ENCODE measurements at regions not wholly inside any gene's neighbourhood (a gene's known extent, or its start where the extent isn't known, plus 50 kb on each side); places are given as distances from the start of the nearest gene placed in this dataset.
A peak's percentile ranks its signal among the peaks of the same experiment; 100 is the strongest.

DNA sequence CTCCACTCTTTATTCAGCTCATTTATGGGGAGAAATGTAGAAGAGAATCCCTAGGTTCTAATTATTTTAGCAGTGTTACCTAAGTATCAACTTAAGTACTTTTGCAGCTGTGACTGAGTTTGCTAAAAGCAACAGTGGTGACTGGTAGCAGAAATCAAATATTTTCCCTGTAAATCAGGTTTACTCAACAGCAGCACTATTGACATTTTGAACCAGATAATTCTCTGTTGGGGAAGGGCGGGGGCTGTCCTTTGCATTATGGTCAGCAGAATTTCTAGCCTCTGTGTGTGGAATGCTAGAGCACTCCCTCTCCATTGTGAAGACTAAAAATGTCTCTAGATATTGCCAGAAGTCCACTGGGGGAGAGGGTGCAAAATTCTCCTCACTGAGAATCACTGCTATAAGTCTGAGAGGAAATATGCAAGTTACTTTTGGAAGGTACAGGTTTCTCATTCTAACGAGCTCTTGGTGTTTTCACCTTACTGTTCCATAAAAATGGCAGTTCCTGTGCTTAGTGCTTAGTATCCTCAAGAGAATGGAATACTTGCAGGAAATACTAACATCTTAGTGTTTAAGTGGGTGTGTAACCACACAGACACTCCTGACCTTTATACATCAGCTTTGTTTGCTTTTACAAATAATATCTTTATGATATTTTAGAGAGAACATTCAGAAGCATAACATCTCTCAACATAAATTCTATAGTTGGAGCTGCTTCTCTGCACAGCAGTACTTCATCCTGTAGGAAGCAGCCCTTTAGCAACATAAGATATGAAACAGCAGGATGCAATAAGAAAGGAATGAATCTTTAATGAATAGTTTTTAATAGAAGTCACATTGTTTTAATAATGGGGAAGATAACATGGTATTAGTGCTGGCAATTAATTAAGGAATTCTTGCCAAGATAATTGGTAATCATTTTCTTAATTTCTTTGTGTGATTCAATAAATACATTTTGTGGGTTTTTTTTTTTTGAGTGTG lies 246.5 kb upstream of the GOLIM4 start:
- no peak for DNase-seq (ENCODE audit: low read depth in 4 of 4, low spot score in 3 of 4)

GRCh38 chr3:168341192-168341815 lies 245.6 kb upstream of the GOLIM4 start:
- peak in 2 of 4 donors; percentile 22 to 31 for DNase-seq (ENCODE audit: low read depth in 4 of 4, low spot score in 3 of 4)

GRCh38 chr3:168338161-168338560 lies 242.4 kb upstream of the GOLIM4 start:
- DNase-seq (ENCODE audit: low read depth in 4 of 4, low spot score in 3 of 4): no peak

DNA sequence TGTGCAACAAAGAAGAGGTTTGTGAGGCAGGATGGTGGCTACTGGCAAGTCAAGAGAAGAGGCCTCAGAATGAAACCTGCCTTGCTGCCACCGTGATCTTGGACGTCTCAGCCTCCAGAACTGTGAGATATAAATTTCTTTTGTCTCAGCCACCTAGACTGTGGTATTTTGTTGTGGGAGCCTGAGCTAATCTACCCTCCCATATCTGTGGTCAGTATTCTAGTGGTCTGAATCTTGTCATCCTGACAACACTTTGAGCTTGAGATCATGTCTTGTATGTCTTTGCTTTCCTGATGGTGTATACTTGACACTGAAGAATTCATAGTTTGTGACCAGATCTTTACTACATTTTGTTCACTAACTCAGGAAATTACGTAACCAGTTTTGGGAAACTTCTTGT lies 240.6 kb upstream of the GOLIM4 start:
- DNase-seq (ENCODE audit: low read depth in 4 of 4, low spot score in 3 of 4): no peak

GRCh38 chr3:168333410-168333935 lies 237.7 kb upstream of the GOLIM4 start:
- DNase-seq (ENCODE audit: low read depth in 4 of 4, low spot score in 3 of 4): no peak

DNA sequence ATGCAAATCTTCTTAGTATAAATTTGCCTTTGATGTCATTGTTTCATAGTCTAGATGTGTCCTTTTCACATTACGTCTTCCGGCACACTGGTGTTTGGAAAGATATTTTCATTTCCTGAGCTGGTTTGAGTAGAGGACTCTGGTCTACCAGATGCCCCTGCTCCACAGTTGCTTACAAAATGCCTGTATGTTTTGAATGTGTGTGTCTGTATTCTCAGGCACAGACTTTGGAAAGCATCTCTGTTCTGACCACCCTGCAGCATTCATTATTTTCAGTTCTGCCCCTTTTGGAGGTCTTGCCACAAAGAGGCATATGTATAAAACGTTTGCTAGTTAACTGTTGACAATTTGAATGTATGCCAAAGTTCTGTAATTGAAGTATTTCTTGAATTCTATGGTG lies 236.0 kb upstream of the GOLIM4 start:
- no peak for DNase-seq (ENCODE audit: low read depth in 4 of 4, low spot score in 3 of 4)

DNA sequence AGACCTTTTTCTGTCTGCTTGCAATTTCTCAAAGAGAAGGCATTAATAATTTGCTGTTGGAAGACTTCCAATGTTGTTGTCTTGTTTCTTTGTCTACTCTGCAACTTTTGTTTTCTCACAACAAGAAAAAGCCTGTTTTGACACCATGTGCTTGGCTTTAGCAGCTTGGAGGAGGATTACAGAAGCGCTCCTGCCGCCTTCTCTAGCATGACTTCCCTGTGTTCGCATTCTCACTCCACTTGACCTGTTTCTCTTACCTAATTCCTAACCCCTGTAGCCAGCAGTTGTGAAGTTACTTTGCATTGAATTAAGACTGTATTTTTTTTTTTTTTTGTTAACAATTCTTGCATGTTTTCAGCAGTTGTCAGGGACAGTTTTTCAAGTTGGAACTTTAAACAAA lies 235.3 kb upstream of the GOLIM4 start:
- DNase-seq (ENCODE audit: low read depth in 4 of 4, low spot score in 3 of 4): no peak

- no peak for DNase-seq (ENCODE audit: low read depth in 4 of 4, low spot score in 3 of 4)
Measured at GRCh38 chr3:168327856-168328255, 232.1 kb upstream of the GOLIM4 start.

DNA sequence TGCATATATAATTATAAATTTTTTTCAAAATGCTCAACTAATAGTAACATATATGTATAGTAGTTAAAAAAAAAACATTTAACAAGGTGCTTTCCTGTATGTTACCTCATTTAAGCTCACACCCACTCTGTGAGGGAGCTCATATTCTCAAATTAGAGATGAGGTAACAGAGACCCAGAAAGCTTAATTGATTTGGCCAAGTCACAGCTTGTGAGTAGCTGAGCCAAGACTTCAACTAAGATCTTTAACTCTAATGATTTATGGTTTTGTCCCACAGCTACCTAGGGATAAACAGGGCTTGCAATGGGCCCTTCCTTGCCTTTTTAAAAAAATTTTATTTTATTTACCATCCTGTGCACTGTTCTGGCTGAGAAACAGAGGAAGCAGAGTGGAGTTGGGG lies 230.0 kb upstream of the GOLIM4 start:
- no peak for DNase-seq (ENCODE audit: low read depth in 4 of 4, low spot score in 3 of 4)

DNA sequence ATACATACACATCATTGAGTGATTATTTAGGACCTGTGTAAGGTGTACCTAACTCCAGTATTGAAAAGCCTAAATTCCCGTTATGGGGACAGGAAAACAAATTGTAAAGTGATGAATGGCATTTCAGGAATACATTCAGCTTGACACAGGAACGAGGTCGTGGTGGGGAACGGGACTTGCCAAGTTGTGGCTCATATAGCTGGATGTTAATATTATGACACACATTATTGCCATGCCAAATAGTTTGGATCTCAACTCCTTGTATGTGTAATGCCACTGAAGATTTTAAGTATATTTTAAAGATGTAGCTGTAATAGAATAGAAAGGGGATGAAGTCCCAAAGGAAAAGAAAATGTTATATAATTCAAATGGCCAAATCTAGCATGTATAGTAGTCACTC lies 227.2 kb upstream of the GOLIM4 start:
- DNase-seq (ENCODE audit: low read depth in 4 of 4, low spot score in 3 of 4): no peak

DNA sequence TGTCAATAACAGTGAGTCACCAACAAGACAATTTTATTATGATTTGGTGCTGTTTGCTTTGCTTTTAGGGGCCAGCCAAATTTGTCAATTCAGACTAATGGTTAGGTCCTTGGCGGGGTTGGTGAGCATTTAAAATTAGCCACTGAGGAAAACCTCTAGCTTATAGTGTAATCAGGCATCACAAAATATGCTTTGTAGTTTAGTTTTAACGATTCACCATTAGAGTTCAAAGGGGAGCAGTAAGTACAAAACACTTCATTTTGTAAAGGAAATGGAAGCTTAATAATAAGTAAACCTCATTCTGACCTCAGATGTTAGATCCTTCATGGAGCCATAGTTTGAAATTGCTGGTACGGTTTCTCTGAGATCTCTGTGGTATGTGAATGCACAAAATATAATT lies 218.4 kb upstream of the GOLIM4 start:
- DNase-seq (ENCODE audit: low read depth in 4 of 4, low spot score in 3 of 4): no peak

DNA sequence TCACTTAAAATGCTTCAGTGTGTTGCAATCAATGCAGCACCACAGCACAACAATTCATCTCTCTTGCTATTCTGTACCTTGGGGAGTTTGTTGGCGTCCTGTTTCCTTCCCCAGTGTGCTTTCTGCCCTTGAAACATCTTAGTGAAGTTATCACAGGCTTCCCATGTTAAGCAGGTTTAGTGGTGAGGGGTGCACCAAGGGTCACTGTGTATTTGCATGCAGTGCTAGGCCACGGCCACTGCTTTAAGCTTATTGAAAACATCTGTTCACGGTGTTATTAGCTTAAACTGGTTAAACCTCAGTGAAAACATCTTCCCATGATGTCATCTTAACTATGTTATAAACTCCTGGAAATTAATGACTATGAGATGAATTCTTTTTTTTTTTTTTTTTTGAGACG lies 217.3 kb upstream of the GOLIM4 start:
- no peak for DNase-seq (ENCODE audit: low read depth in 4 of 4, low spot score in 3 of 4)

DNA sequence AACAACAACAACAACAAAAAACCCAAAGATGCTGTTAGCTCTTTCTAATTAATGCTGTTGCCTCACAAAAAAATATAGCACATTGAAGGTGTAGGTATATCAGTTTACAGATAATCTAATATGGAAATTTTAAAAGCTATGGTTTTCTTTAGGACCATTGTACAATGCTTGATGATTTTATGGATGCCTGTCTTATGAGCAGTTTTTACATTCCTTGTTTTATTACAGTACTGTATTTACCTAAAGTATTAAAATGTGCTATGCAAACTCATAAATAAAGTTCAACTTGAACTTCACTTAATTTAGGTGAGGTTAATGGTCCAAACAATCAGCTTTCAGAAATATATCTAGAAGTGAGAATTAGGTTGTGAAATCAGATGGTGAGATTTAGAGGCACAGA lies 212.2 kb upstream of the GOLIM4 start:
- DNase-seq (ENCODE audit: low read depth in 4 of 4, low spot score in 3 of 4): no peak

GRCh38 chr3:168295027-168295426 lies 199.3 kb upstream of the GOLIM4 start:
- no peak for DNase-seq (ENCODE audit: low read depth in 4 of 4, low spot score in 3 of 4)

DNA sequence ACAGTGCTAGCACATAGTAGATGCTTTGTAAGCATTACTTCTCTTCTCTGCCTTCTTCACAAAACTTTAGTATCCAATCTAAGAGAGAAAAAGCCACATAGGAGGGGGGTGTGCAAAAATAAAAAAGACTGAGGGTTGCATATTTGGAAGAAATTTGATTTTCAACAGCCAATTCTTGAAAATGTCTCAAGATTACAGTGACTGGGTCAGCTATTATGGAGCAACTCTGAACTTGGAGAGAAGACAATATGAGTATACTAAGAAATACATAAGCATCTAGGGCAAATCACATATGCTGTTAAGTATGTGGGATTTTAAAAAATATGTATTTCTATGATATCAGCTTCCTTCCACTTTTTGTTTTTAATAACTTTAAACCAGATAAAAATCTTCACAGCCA lies 196.6 kb upstream of the GOLIM4 start:
- no peak for DNase-seq (ENCODE audit: low read depth in 4 of 4, low spot score in 3 of 4)

DNA sequence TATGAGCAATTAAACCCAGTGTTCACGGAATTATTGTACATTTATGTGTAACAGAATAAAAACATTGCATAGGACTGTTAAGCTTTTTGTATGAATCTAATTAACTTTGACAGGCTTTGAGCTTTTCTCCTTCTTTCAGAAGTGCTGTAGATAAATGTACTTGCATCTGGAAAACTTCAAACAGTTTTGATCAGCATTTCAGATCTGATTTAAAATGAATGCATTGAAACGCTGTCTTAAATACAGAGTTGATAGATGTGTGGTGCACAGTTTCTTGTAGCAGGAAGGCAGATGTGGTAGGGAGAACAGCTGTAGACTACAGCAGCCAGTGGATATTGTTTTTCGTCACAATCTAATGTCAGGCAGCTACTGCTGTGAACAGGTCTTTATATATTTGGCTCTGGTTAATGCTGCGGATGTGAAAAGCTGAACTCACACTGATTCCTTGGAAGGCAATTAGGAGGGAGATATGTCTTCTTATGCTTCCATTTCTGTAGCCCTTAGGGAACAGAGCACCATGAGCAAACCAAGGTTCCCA lies 193.8 kb upstream of the GOLIM4 start:
- no peak for DNase-seq (ENCODE audit: low read depth in 4 of 4, low spot score in 3 of 4)

DNA sequence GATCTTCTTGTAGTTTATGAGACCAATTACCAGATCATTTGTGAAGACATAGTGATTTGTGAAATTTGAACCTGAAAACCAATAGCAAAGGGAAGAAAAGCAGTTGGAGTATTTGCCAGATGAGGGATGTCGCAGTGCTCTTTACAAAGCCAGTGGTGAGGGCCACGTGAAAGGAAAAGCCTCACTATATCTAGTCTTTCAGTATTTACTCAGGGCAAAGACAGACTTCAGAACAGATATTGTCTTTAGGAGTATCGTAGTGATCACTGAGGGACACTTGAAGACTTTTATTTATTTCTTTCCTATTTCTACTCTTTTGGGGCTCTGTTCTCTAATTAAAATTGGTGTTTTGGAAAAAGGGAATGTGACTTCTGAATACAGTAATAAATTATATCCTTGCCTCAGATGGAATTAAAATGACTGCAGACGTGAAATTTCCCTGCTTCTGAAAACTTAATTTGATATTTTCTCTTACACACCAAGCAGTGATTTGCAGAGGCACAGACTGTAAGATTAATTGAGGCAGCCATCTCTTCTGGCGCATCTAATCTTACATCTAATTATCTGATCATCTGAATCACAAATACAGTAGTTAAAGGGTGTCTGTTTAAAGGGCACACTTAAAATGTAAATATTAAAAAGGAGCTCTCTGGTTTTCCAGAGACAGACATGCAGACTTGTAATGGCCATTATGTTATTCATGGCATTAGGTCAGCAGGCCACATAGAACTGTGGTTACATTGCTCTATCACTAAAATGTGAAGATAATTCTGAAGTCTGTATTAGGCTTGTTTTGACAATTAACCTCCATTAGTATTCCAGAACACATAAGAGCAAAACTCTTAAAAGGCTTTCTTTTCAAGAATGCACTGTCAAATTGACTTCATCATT lies 193.0 kb upstream of the GOLIM4 start:
- DNase-seq (ENCODE audit: low read depth in 4 of 4, low spot score in 3 of 4): no peak

GRCh38 chr3:168285506-168285905 lies 189.8 kb upstream of the GOLIM4 start:
- no peak for DNase-seq (ENCODE audit: low read depth in 4 of 4, low spot score in 3 of 4)

DNA sequence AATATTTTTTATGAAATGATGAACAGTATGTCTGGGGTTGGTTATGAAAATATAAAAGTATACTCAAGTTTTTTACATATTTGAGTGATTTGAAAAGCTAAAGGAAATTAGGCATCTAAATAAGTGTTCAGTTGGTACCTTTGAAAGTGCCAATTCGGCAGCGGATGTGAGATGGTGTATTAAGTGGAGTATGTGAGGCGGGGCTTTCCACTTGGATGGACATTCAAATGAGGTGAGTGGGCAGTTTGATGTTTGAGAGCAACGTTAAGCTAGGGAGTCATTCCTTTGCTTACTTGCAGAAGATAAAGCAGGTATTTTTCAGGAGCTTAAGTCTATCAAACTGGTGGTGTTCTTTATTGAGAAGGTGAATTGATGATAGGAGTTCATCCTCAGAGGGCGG lies 189.0 kb upstream of the GOLIM4 start:
- DNase-seq (ENCODE audit: low read depth in 4 of 4, low spot score in 3 of 4): no peak

DNA sequence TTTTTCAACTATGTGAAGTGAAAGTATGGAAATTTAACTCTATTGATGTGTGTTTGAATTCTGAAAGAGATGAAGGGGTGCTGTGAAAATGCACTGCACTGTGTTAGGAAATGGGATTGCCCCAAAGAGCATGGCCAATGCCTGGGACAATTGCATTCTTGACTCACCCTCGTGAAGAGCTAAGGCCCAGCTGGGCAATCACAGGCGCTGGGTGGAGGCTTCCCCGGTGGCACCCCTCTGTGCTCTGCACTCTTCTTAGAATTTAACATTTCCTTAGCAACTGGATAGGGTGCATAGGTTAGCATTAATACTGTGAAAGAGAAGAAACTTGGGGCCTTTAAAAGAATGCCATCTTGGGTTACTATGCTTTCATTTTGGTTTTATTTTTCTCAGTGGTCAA lies 179.9 kb upstream of the GOLIM4 start:
- DNase-seq (ENCODE audit: low read depth in 4 of 4, low spot score in 3 of 4): no peak

DNA sequence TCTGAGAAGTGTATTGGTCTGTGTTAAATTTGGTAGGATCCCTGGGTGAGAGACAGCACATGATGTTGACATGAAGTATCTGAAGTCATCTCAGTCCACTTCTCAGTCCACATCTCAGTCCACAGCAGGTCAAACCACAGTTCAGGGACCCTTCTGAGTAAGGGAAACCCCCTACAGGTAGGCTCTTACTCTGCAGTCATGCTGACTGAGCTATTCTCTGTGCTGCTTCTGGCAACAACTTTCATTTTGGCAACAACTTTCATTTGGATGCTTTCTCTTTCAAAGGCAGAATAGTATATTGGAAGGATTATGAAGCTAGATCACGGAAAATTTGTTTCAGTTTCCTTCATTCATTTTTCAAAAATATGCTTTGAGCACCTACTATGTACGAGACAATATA lies 178.2 kb upstream of the GOLIM4 start:
- DNase-seq (ENCODE audit: low read depth in 4 of 4, low spot score in 3 of 4): no peak

All from right renal pelvis (tissue), 4 donors.